Endodermal cell (in vitro differentiated cells): ENCODE measurements at regions not wholly inside any gene's neighbourhood (a gene's known extent, or its start where the extent isn't known, plus 50 kb on each side); places are given as distances from the start of the nearest gene placed in this dataset.
"Not testable (repeated sequence)": the region's sequence is repeated elsewhere in the genome, so short reads cannot be mapped to it uniquely, and the experiment has no call there.

Source experiments
- DNase-seq: peaks from one replicate; pipeline ENCODE4 v3.0.0-alpha.2; 2017
- H3K27ac ChIP-seq: 2 replicates; pipeline ENCODE4 v1.5.1; 2013; ENCODE audit warnings: mild to moderate bottlenecking, low read depth, low read length, moderate library complexity
- H3K27me3 ChIP-seq: 2 replicates; pipeline ENCODE4 v1.6.1; 2013; ENCODE audit warnings: mild to moderate bottlenecking, low read length, moderate library complexity; ENCODE audit not compliant: insufficient read depth, control insufficient read depth, poor library complexity, severe bottlenecking
- H3K36me3 ChIP-seq: 2 replicates; pipeline ENCODE4 v1.7.0; 2013; ENCODE audit warnings: mild to moderate bottlenecking, low read length, moderate library complexity; ENCODE audit not compliant: control insufficient read depth, insufficient read depth
- H3K4me1 ChIP-seq: one replicate; pipeline ENCODE4 v1.7.0; 2013; ENCODE audit warnings: low read length; ENCODE audit not compliant: control insufficient read depth, insufficient read depth
- H3K4me3 ChIP-seq: 2 replicates; pipeline ENCODE4 v1.5.1; 2013; ENCODE audit warnings: mild to moderate bottlenecking, low read length, moderate library complexity
- H3K9ac ChIP-seq: 2 replicates; pipeline ENCODE4 v1.6.1; 2013; ENCODE audit warnings: mild to moderate bottlenecking, low read length, moderate library complexity; ENCODE audit not compliant: poor library complexity, severe bottlenecking; ENCODE audit errors: extremely low read depth
- H3K9me3 ChIP-seq: 2 replicates; pipeline ENCODE4 v1.6.1; 2013; ENCODE audit warnings: mild to moderate bottlenecking, low read length, moderate library complexity; ENCODE audit not compliant: control insufficient read depth
- H3K27ac Mint-ChIP-seq: 2 replicates; pipeline ENCODE4 v1.8.0; 2020; ENCODE audit warnings: mixed read lengths
- H3K27me3 Mint-ChIP-seq: 2 replicates; pipeline ENCODE4 v1.8.0; 2021; ENCODE audit warnings: mild to moderate bottlenecking, mixed read lengths; ENCODE audit not compliant: insufficient read depth
- H3K36me3 Mint-ChIP-seq: 2 replicates; pipeline ENCODE4 v1.8.0; 2020; ENCODE audit warnings: low read depth, mixed read lengths
- H3K4me1 Mint-ChIP-seq: 2 replicates; pipeline ENCODE4 v1.8.0; 2020; ENCODE audit warnings: mixed read lengths
- H3K4me3 Mint-ChIP-seq: 2 replicates; pipeline ENCODE4 v1.8.0; 2020; ENCODE audit warnings: mild to moderate bottlenecking, moderate library complexity, mixed read lengths
- H3K9me3 Mint-ChIP-seq: 2 replicates; pipeline ENCODE4 v1.8.0; 2020; ENCODE audit warnings: mild to moderate bottlenecking, mixed read lengths
- WGBS, 2 experiments: methylation state at CpG; one replicate each; pipeline versions ENCODE4 v1.1.5 to v1.1.7; 2013; ENCODE audit warnings: missing lambda C conversion rate in 2 of 2, mixed read lengths in 1 of 2; ENCODE audit not compliant: insufficient coverage in 1 of 2, insufficient read length in 1 of 2; 5-methylcytosine and 5-hydroxymethylcytosine counted together
- TF ChIP-seq, protein P1 (sequence below): fragments of 200-600 bp; sonication (generic); conservative IDR thresholded peaks from 2 replicates; pipeline ENCODE4 v1.5.0; 2021; ENCODE audit warnings: antibody characterized with exemption, mild to moderate bottlenecking

DNA sequence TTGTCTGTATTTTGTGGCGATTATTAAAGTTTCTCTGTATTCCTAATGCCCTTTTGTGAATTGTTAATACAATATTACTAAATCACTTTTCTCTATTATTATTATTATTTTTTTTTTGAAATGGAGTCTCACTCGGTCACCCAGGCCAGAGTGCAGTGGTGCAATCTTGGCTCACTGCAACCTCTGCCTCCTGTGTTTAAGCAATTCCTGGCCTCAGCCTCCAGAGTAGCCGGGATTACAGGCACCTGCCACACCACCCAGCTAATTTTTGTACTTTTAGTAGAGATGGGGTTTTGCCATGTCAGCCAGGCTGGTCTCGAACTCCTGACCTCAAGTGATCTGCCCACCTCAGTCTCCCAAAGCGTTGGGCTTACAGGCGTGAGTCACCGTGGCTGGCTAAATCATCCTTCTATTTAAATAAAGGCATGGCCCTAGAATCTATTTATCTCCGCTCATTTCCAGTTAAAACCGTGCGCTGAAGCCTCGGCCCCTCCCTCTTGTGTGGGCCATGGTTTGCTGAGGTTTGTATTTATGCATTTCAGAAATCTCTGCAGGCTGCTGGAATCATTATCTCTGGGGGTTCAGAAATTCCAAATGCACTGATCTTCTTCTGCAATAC lies 1136.4 kb upstream of the TMEM132C start:
- no peaks in the 10 kb centered on the region for H3K36me3 ChIP-seq
- peaks cover 6% of the 10 kb centered on the region for H3K4me1 Mint-ChIP-seq
- DNase-seq: no peak
- TF ChIP-seq, protein P1, sequence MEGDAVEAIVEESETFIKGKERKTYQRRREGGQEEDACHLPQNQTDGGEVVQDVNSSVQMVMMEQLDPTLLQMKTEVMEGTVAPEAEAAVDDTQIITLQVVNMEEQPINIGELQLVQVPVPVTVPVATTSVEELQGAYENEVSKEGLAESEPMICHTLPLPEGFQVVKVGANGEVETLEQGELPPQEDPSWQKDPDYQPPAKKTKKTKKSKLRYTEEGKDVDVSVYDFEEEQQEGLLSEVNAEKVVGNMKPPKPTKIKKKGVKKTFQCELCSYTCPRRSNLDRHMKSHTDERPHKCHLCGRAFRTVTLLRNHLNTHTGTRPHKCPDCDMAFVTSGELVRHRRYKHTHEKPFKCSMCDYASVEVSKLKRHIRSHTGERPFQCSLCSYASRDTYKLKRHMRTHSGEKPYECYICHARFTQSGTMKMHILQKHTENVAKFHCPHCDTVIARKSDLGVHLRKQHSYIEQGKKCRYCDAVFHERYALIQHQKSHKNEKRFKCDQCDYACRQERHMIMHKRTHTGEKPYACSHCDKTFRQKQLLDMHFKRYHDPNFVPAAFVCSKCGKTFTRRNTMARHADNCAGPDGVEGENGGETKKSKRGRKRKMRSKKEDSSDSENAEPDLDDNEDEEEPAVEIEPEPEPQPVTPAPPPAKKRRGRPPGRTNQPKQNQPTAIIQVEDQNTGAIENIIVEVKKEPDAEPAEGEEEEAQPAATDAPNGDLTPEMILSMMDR: no peak
- 94 to 95% methylated on average over 8 to 11 of the region's 11 CpGs for WGBS, 2 experiments
- no peak overlapping the region for H3K9ac ChIP-seq
- no peaks in the 10 kb centered on the region for H3K4me1 ChIP-seq
- no peaks in the 10 kb centered on the region for H3K27me3 ChIP-seq
- no peak overlapping the region for H3K4me3 ChIP-seq
- no peak overlapping the region for H3K4me3 Mint-ChIP-seq
- H3K27ac ChIP-seq: no peak overlapping the region
- H3K36me3 Mint-ChIP-seq: no peaks in the 10 kb centered on the region
- no peak overlapping the region for H3K27ac Mint-ChIP-seq
- H3K9me3 Mint-ChIP-seq: peaks cover 2% of the 10 kb centered on the region
- H3K9me3 ChIP-seq: no peaks in the 10 kb centered on the region
- peaks cover 4% of the 10 kb centered on the region for H3K27me3 Mint-ChIP-seq

DNA sequence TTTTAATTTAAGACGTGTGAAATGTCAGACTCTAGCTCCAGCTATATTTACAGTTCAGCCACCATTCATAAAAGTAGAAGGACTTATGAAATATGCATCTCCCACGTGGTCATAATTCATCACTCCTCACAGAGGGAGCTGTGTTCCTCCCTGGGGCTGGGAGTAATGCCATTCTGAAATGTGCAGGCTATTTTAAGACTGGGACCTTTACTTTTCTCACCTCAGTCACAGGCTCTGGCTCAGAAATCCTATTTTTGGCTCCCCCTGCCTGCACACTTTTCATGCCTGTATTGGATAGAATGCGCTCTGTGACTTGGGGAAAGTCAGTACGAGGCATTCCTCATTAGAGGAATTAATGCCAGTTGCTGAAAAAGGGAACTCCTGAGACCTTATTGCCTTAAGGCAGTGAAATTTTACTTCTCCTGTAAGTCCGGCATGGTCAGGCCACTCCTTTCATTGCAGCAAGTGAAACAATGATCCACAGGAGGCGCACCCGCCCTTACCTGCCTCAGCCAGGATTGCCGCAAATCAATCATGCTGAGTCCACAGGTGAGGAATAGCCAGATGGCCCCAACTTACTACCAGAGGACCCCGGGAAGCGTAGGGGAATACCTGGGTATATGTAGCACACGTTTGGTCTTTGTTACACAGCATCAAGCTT lies 1133.2 kb upstream of the TMEM132C start:
- Mint-ChIP-seq H3K4me1 (peaks cover 6% of the 10 kb centered on the region), H3K27me3 (no peaks in the 10 kb centered on the region), H3K4me3 (no peak overlapping the region), H3K9me3 (peaks cover 10% of the 10 kb centered on the region), H3K27ac (no peak overlapping the region), H3K36me3 (no peaks in the 10 kb centered on the region)
- Histone ChIP-seq H3K4me1 (no peaks in the 10 kb centered on the region), H3K27ac (no peak overlapping the region), H3K4me3 (no peak overlapping the region), H3K9me3 (no peaks in the 10 kb centered on the region), H3K27me3 (no peaks in the 10 kb centered on the region), H3K9ac (no peak overlapping the region), H3K36me3 (no peaks in the 10 kb centered on the region)
- peak; percentile 84 for DNase-seq
- 82 to 90% methylated on average over 5 to 11 of the region's 11 CpGs for WGBS, 2 experiments
- TF ChIP-seq, protein P1: peak; percentile 58

DNA sequence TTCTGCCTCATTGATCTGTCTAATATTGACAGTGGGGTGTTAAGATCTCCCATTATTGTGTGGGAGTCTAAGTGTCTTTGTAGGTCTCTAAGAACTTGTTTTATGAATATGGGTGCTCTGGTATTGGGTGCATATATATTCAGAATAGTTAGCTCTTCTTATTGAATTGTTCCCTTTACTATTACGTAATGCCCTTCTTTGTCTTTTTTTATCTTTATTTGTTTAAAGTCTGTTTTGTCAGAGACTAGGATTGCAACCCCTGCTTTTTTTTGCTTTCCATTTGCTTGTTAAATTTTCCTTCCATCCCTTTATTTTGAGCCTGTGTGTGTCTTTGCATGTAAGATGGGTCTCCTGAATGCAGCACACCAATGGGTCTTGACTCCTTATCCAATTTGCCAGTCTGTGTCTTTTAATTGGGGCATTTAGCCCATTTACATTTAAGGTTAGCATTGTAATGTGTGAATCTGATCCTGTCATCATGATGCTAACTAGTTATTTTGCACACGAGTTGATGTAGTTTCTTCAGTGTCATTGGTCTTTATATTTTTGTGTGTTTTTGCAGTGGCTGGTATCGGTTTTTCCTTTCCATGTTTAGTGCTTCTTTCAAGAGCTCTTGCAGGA lies 1126.0 kb upstream of the TMEM132C start:
- H3K4me3 ChIP-seq, H3K27me3 ChIP-seq, H3K9ac ChIP-seq, H3K9me3 ChIP-seq, DNase-seq, H3K27ac ChIP-seq, H3K4me3 Mint-ChIP-seq, H3K36me3 Mint-ChIP-seq, H3K27ac Mint-ChIP-seq, H3K4me1 ChIP-seq, H3K36me3 ChIP-seq, H3K4me1 Mint-ChIP-seq, H3K27me3 Mint-ChIP-seq: not testable (repeated sequence)
- H3K9me3 Mint-ChIP-seq: peaks cover 18% of the 10 kb centered on the region
- 98 to 100% methylated on average over 1 to 3 of the region's 3 CpGs for WGBS, 2 experiments
